ENCODE measurements at regions not wholly inside any gene's neighbourhood (a gene's known extent, or its start where the extent isn't known, plus 50 kb on each side); places are given as distances from the start of the nearest gene placed in this dataset.

- H3K9me3 ChIP-seq (ENCODE audit: low read depth), result no peaks in the 10 kb centered on the region
- TF ChIP-seq CTCF (IDR thresholded peaks at IDR 0.05; ENCODE audit: poor library complexity) (no peak), EZH2 (IDR thresholded peaks at IDR 0.05; ENCODE audit: borderline replicate concordance) (no peak), EZH2phosphoT487 (IDR thresholded peaks at IDR 0.05; ENCODE audit: low read depth, severe bottlenecking, unreplicated experiment) (no peak)
- no peak overlapping the region for H3K4me2 ChIP-seq
- H3K4me3 ChIP-seq, result no peak overlapping the region
- no peaks in the 10 kb centered on the region for H3K79me2 ChIP-seq
- no peaks in the 10 kb centered on the region for H4K20me1 ChIP-seq (ENCODE audit: insufficient read depth, poor library complexity, severe bottlenecking)
- H3K27me3 ChIP-seq, result no peaks in the 10 kb centered on the region
- DNase-seq (ENCODE audit: low spot score), result no peak
- no peaks in the 10 kb centered on the region for H3K4me1 ChIP-seq (ENCODE audit: insufficient read depth)
- WGBS (ENCODE audit: low lambda C conversion rate, missing lambda C conversion rate), result 93% methylated on average over 4 of the region's 4 CpGs
- no peak overlapping the region for H3K27ac ChIP-seq
- no peak overlapping the region for H2AFZ ChIP-seq
- H3K36me3 ChIP-seq (replicated peaks; ENCODE audit: insufficient read depth, low read depth), result no peaks in the 10 kb centered on the region
- H3K9me2 ChIP-seq (replicated peaks; ENCODE audit: insufficient read depth), result no peaks in the 10 kb centered on the region
Observed at GRCh38 chr16:75794426-75794825, 68.1 kb upstream of the CPHXL start.

- Histone ChIP-seq H2AFZ (no peak overlapping the region), H3K79me2 (no peaks in the 10 kb centered on the region), H4K20me1 (ENCODE audit: insufficient read depth, poor library complexity, severe bottlenecking) (no peaks in the 10 kb centered on the region), H3K27me3 (no peaks in the 10 kb centered on the region), H3K4me1 (ENCODE audit: insufficient read depth) (no peaks in the 10 kb centered on the region), H3K9me2 (replicated peaks; ENCODE audit: insufficient read depth) (no peaks in the 10 kb centered on the region), H3K9me3 (ENCODE audit: low read depth) (no peaks in the 10 kb centered on the region), H3K36me3 (replicated peaks; ENCODE audit: insufficient read depth, low read depth) (no peaks in the 10 kb centered on the region), H3K4me3 (no peak overlapping the region), H3K4me2 (no peak overlapping the region), H3K27ac (no peak overlapping the region)
- TF ChIP-seq EZH2phosphoT487 (IDR thresholded peaks at IDR 0.05; ENCODE audit: low read depth, severe bottlenecking, unreplicated experiment), result no peak
- TF ChIP-seq EZH2 (IDR thresholded peaks at IDR 0.05; ENCODE audit: borderline replicate concordance), result no peak
- no peak for TF ChIP-seq CTCF (IDR thresholded peaks at IDR 0.05; ENCODE audit: poor library complexity)
- WGBS (ENCODE audit: low lambda C conversion rate, missing lambda C conversion rate), result 85% methylated on average over 4 of the region's 4 CpGs
- DNase-seq (ENCODE audit: low spot score), result no peak
Observed at GRCh38 chr16:75798714-75799113, 72.4 kb upstream of the CPHXL start.

GRCh38 chr16:75801307-75801706 lies 75.0 kb upstream of the CPHXL start:
- 34% methylated on average over 3 of the region's 3 CpGs for WGBS (ENCODE audit: low lambda C conversion rate, missing lambda C conversion rate)
- no peak for DNase-seq (ENCODE audit: low spot score)
- no peak overlapping the region for H2AFZ ChIP-seq
- no peaks in the 10 kb centered on the region for H3K27me3 ChIP-seq
- no peak overlapping the region for H3K4me2 ChIP-seq
- H3K4me3 ChIP-seq, result no peak overlapping the region
- H3K9me2 ChIP-seq (replicated peaks; ENCODE audit: insufficient read depth), result no peaks in the 10 kb centered on the region
- H3K4me1 ChIP-seq (ENCODE audit: insufficient read depth), result no peaks in the 10 kb centered on the region
- no peaks in the 10 kb centered on the region for H3K9me3 ChIP-seq (ENCODE audit: low read depth)
- no peak overlapping the region for H3K27ac ChIP-seq
- peak; percentile 60 for TF ChIP-seq CTCF (IDR thresholded peaks at IDR 0.05; ENCODE audit: poor library complexity)
- no peak for TF ChIP-seq EZH2 (IDR thresholded peaks at IDR 0.05; ENCODE audit: borderline replicate concordance)
- no peaks in the 10 kb centered on the region for H3K79me2 ChIP-seq
- H3K36me3 ChIP-seq (replicated peaks; ENCODE audit: insufficient read depth, low read depth), result no peaks in the 10 kb centered on the region
- H4K20me1 ChIP-seq (ENCODE audit: insufficient read depth, poor library complexity, severe bottlenecking), result no peaks in the 10 kb centered on the region

GRCh38 chr16:75803753-75804152 lies 77.5 kb upstream of the CPHXL start:
- H3K36me3 ChIP-seq (replicated peaks; ENCODE audit: insufficient read depth, low read depth), result no peaks in the 10 kb centered on the region
- TF ChIP-seq EZH2 (IDR thresholded peaks at IDR 0.05; ENCODE audit: borderline replicate concordance), result no peak
- TF ChIP-seq CTCF (IDR thresholded peaks at IDR 0.05; ENCODE audit: poor library complexity), result no peak
- no peak for TF ChIP-seq EZH2phosphoT487 (IDR thresholded peaks at IDR 0.05; ENCODE audit: low read depth, severe bottlenecking, unreplicated experiment)
- H2AFZ ChIP-seq, result no peak overlapping the region
- H3K79me2 ChIP-seq, result no peaks in the 10 kb centered on the region
- H3K27me3 ChIP-seq, result no peaks in the 10 kb centered on the region
- H4K20me1 ChIP-seq (ENCODE audit: insufficient read depth, poor library complexity, severe bottlenecking), result no peaks in the 10 kb centered on the region
- no peak for DNase-seq (ENCODE audit: low spot score)
- 50% methylated on average over 1 of the region's 1 CpG for WGBS (ENCODE audit: low lambda C conversion rate, missing lambda C conversion rate)
- H3K4me3 ChIP-seq, result no peak overlapping the region
- H3K27ac ChIP-seq, result no peak overlapping the region
- no peaks in the 10 kb centered on the region for H3K4me1 ChIP-seq (ENCODE audit: insufficient read depth)
- no peaks in the 10 kb centered on the region for H3K9me2 ChIP-seq (replicated peaks; ENCODE audit: insufficient read depth)
- no peaks in the 10 kb centered on the region for H3K9me3 ChIP-seq (ENCODE audit: low read depth)
- no peak overlapping the region for H3K4me2 ChIP-seq

All from hepatocyte (in vitro differentiated cells).